Fibroblast of lung (primary cell): ENCODE measurements at regions not wholly inside any gene's neighbourhood (a gene's known extent, or its start where the extent isn't known, plus 50 kb on each side); places are given as distances from the start of the nearest gene placed in this dataset.
A peak's percentile ranks its signal among the peaks of the same experiment; 100 is the strongest.

Experiments used
- DNase-seq, 2 donors: peaks; one replicate each; pipeline versions ENCODE4 v3.0.0 to v3.0.0-alpha.2; 2010; ENCODE audit warnings: low read depth in 2 of 2
- H2AFZ ChIP-seq: 2 replicates; pipeline ENCODE4 v1.5.1; 2012; ENCODE audit warnings: low read length, control low read depth, inconsistent platforms
- H3K27ac ChIP-seq: 2 replicates; pipeline ENCODE4 v1.5.1; 2011; ENCODE audit warnings: low read length, control low read depth; ENCODE audit not compliant: insufficient read depth
- H3K27me3 ChIP-seq: 2 replicates; pipeline ENCODE4 v1.5.1; 2011; ENCODE audit warnings: mild to moderate bottlenecking, low read length; ENCODE audit not compliant: control insufficient read depth, insufficient read depth
- H3K36me3 ChIP-seq: 2 replicates; pipeline ENCODE4 v1.5.1; 2011; ENCODE audit warnings: low read length; ENCODE audit not compliant: control insufficient read depth, insufficient read depth
- H3K4me1 ChIP-seq: 2 replicates; pipeline ENCODE4 v1.5.1; 2011; ENCODE audit warnings: low read length; ENCODE audit not compliant: control insufficient read depth, insufficient read depth; ENCODE audit errors: extremely low read depth
- H3K4me2 ChIP-seq: 2 replicates; pipeline ENCODE4 v1.5.1; 2011; ENCODE audit warnings: low read length, control low read depth; ENCODE audit not compliant: insufficient read depth; ENCODE audit errors: extremely low read depth
- H3K4me3 ChIP-seq, 4 experiments: fragments of 200-600 bp in 1 of 4; sonication (generic) in 1 of 4; replicated peaks in 1 of 4; 2 replicates each; pipeline ENCODE4 v1.5.1; 2011 to 2016; ENCODE audit warnings: low read length in 4 of 4, low read depth in 3 of 4, mild to moderate bottlenecking in 3 of 4, control low read depth in 2 of 4, inconsistent platforms in 1 of 4, mixed read lengths in 1 of 4; ENCODE audit not compliant: insufficient read depth in 1 of 4; ENCODE audit errors: control extremely low read depth in 1 of 4
- H3K79me2 ChIP-seq: 2 replicates; pipeline ENCODE4 v1.5.1; 2012; ENCODE audit warnings: mild to moderate bottlenecking, low read length, inconsistent platforms; ENCODE audit not compliant: control insufficient read depth, insufficient read depth
- H3K9ac ChIP-seq: 2 replicates; pipeline ENCODE4 v1.5.1; 2011; ENCODE audit warnings: mild to moderate bottlenecking, low read length, control low read depth; ENCODE audit not compliant: insufficient read depth
- H3K9me3 ChIP-seq: 2 replicates; pipeline ENCODE4 v1.5.1; 2012; ENCODE audit warnings: low read depth, low read length; ENCODE audit not compliant: control insufficient read depth, insufficient read depth
- H4K20me1 ChIP-seq: 2 replicates; pipeline ENCODE4 v1.5.1; 2011; ENCODE audit warnings: low read length; ENCODE audit not compliant: control insufficient read depth, insufficient read depth; ENCODE audit errors: extremely low read depth
- CTCF ChIP-seq, 2 donors: IDR thresholded peaks in 1 of 2; conservative IDR thresholded peaks in 1 of 2; 1 replicate in 1 of 2; 2 replicates in 1 of 2; pipeline ENCODE4 v1.5.1; 2011 to 2012; ENCODE audit warnings: low read length in 2 of 2, control low read depth in 1 of 2, inconsistent platforms in 1 of 2, low read depth in 1 of 2, mild to moderate bottlenecking in 1 of 2
- EZH2 ChIP-seq: IDR thresholded peaks from 2 replicates; pipeline ENCODE4 v1.5.1; 2012; ENCODE audit warnings: low read length, control low read depth, mild to moderate bottlenecking; ENCODE audit errors: missing control alignments

GRCh38 chr10:94193466-94193924 lies 169.2 kb downstream of the NOC3L start:
- Histone ChIP-seq H3K9ac (no peak overlapping the region), H3K4me1 (no peaks in the 10 kb centered on the region), H3K9me3 (no peaks in the 10 kb centered on the region), H3K27ac (no peak overlapping the region), H3K27me3 (no peaks in the 10 kb centered on the region), H3K4me3 (no peak overlapping the region), H3K36me3 (no peaks in the 10 kb centered on the region), H3K4me2 (peak overlapping the region; percentile 66), H2AFZ (no peak overlapping the region), H3K79me2 (no peaks in the 10 kb centered on the region), H4K20me1 (no peaks in the 10 kb centered on the region)
- DNase-seq: peak; percentile 85 to 90
- no peak for TF ChIP-seq CTCF (conservative IDR thresholded peaks at IDR 0.05 in 1 of 2, IDR thresholded peaks at IDR 0.05 in 1 of 2; ENCODE audit: low read depth in 1 of 2, low read length in 2 of 2)
- TF ChIP-seq EZH2: no peak

- Histone ChIP-seq H3K27ac (no peak overlapping the region), H3K27me3 (no peaks in the 10 kb centered on the region), H2AFZ (no peak overlapping the region), H4K20me1 (no peaks in the 10 kb centered on the region), H3K9ac (no peak overlapping the region), H3K9me3 (no peaks in the 10 kb centered on the region), H3K4me1 (no peaks in the 10 kb centered on the region), H3K4me2 (no peak overlapping the region), H3K79me2 (no peaks in the 10 kb centered on the region), H3K4me3 (no peak overlapping the region), H3K36me3 (no peaks in the 10 kb centered on the region)
- peak; percentile 50 to 83 for DNase-seq
- TF ChIP-seq EZH2: no peak
- TF ChIP-seq CTCF (conservative IDR thresholded peaks at IDR 0.05 in 1 of 2, IDR thresholded peaks at IDR 0.05 in 1 of 2; ENCODE audit: low read depth in 1 of 2, low read length in 2 of 2): no peak
These were observed 168.5 kb downstream of the NOC3L start for GRCh38 chr10:94194256-94194655.

GRCh38 chr10:94197241-94197640 lies 165.5 kb downstream of the NOC3L start:
- H3K79me2 ChIP-seq: no peaks in the 10 kb centered on the region
- no peak for DNase-seq
- H3K4me2 ChIP-seq: no peak overlapping the region
- no peaks in the 10 kb centered on the region for H4K20me1 ChIP-seq
- H3K9me3 ChIP-seq: no peaks in the 10 kb centered on the region
- no peak overlapping the region for H3K4me3 ChIP-seq
- no peak for TF ChIP-seq EZH2
- no peak for TF ChIP-seq CTCF (conservative IDR thresholded peaks at IDR 0.05 in 1 of 2, IDR thresholded peaks at IDR 0.05 in 1 of 2; ENCODE audit: low read depth in 1 of 2, low read length in 2 of 2)
- H3K9ac ChIP-seq: no peak overlapping the region
- H3K27ac ChIP-seq: no peak overlapping the region
- no peaks in the 10 kb centered on the region for H3K4me1 ChIP-seq
- no peaks in the 10 kb centered on the region for H3K36me3 ChIP-seq
- H2AFZ ChIP-seq: no peak overlapping the region
- H3K27me3 ChIP-seq: peaks cover under 1% of the 10 kb centered on the region
